Vagina (tissue), 2 donors: ENCODE measurements at regions not wholly inside any gene's neighbourhood (a gene's known extent, or its start where the extent isn't known, plus 50 kb on each side); places are given as distances from the start of the nearest gene placed in this dataset.

Experiments
- DNase-seq, 2 donors: peaks; one replicate each; pipeline ENCODE4 v3.0.0-alpha.2; 2017; ENCODE audit errors: extremely low spot score in 2 of 2
- H3K27ac ChIP-seq: fragments of 200-600 bp; sonication (generic); one replicate; pipeline ENCODE4 v1.5.1; 2019
- H3K27me3 ChIP-seq: fragments of 200-600 bp; sonication (generic); one replicate; pipeline ENCODE4 v1.5.1; 2019
- H3K36me3 ChIP-seq, 2 donors: fragments of 200-600 bp; sonication (generic); one replicate each; pipeline ENCODE4 v1.5.1; 2017 to 2019
- H3K4me1 ChIP-seq: fragments of 200-600 bp; sonication (generic); one replicate; pipeline ENCODE4 v1.5.1; 2019
- H3K4me3 ChIP-seq, 2 donors: fragments of 200-600 bp; sonication (generic); 1 replicate in 1 of 2; 2 replicates in 1 of 2; pipeline ENCODE4 v1.5.1; 2016 to 2019
- H3K9me3 ChIP-seq: fragments of 200-600 bp; sonication (generic); one replicate; pipeline ENCODE4 v1.5.1; 2019
- POLR2A ChIP-seq, 2 donors: fragments of 450-650 bp; IDR thresholded peaks; one replicate each; pipeline ENCODE4 v1.6.1; 2017; ENCODE audit warnings: antibody characterized with exemption in 2 of 2, mild to moderate bottlenecking in 2 of 2, moderate library complexity in 2 of 2
- POLR2AphosphoS5 ChIP-seq, 2 donors: sonication (generic); formaldehyde crosslinking; IDR thresholded peaks; one replicate each; pipeline ENCODE4 v1.9.0; 2017; ENCODE audit warnings: antibody characterized with exemption in 2 of 2, mild to moderate bottlenecking in 2 of 2, low read depth in 1 of 2; ENCODE audit not compliant: insufficient read depth in 1 of 2
- intact Hi-C: fragments of 100-400 bp; cut with DNase I; formaldehyde crosslinking; loops from one replicate; pipeline ENCODE4 v1.15.1; 2023
- TF ChIP-seq, protein P1 (sequence below), 3 experiments: fragments of 450-650 bp in 2 of 3; fragments of 200-600 bp in 1 of 3; sonication (generic) in 1 of 3; IDR thresholded peaks; one replicate each; pipeline ENCODE4 v1.5.1; 2017 to 2019; ENCODE audit warnings: antibody characterized with exemption in 3 of 3, mild to moderate bottlenecking in 2 of 3, moderate library complexity in 2 of 3

DNA sequence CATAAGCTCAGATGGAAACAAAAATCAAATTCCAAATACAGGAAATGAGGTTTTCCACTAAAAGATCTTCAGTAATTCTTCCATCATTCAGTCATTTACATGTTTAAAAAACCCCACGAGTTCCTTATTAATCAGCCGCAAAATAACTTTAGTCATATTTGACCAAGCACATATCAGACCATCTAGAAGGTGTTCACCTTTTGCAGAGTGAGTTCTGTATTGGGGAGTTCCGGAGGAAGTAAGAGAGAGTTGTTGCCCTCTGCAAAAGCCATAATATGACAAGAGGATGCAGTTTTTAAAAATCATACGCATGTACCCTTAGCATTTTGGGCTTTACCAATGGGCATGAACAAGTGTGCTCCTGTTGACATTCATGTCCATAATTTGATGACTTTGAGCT, 61.6 kb downstream of the CCR1 start:
- no peaks in the 10 kb centered on the region for H3K27me3 ChIP-seq
- intact Hi-C loops, result no loop called here
- no peaks in the 10 kb centered on the region for H3K9me3 ChIP-seq
- DNase-seq, result no peak
- H3K36me3 ChIP-seq, result no peaks in the 10 kb centered on the region
- no peak overlapping the region for H3K27ac ChIP-seq
- H3K4me1 ChIP-seq, result no peaks in the 10 kb centered on the region
- TF ChIP-seq POLR2A (IDR thresholded peaks at IDR 0.05) (no peak), POLR2AphosphoS5 (IDR thresholded peaks at IDR 0.05; ENCODE audit: insufficient read depth in 1 of 2, low read depth in 1 of 2) (no peak)
- TF ChIP-seq, protein P1, sequence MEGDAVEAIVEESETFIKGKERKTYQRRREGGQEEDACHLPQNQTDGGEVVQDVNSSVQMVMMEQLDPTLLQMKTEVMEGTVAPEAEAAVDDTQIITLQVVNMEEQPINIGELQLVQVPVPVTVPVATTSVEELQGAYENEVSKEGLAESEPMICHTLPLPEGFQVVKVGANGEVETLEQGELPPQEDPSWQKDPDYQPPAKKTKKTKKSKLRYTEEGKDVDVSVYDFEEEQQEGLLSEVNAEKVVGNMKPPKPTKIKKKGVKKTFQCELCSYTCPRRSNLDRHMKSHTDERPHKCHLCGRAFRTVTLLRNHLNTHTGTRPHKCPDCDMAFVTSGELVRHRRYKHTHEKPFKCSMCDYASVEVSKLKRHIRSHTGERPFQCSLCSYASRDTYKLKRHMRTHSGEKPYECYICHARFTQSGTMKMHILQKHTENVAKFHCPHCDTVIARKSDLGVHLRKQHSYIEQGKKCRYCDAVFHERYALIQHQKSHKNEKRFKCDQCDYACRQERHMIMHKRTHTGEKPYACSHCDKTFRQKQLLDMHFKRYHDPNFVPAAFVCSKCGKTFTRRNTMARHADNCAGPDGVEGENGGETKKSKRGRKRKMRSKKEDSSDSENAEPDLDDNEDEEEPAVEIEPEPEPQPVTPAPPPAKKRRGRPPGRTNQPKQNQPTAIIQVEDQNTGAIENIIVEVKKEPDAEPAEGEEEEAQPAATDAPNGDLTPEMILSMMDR (IDR thresholded peaks at IDR 0.05), result no peak
- H3K4me3 ChIP-seq, result no peak overlapping the region

DNA sequence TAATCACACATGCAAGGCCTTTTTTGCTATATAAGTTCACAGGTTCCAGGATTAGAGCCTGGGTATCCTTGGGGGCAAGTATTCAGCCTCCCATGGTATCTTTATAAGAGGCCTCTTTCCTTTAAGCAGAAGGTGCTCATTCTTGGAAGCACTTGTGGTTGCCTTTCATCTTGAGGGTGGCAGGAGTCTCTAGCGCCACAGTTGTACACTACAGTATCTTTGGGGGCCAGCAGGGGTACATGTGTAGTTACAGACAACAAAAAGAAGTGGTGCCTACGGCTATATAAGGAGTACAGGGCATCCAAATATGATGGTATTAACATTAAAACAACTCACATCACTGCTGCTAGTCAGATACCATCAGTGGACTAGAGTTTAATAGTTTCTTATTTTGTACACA, 62.1 kb downstream of the CCR1 start:
- Histone ChIP-seq H3K27me3 (no peaks in the 10 kb centered on the region), H3K9me3 (no peaks in the 10 kb centered on the region), H3K36me3 (no peaks in the 10 kb centered on the region), H3K27ac (no peak overlapping the region), H3K4me1 (no peaks in the 10 kb centered on the region), H3K4me3 (no peak overlapping the region)
- DNase-seq, result no peak
- TF ChIP-seq POLR2AphosphoS5 (IDR thresholded peaks at IDR 0.05; ENCODE audit: insufficient read depth in 1 of 2, low read depth in 1 of 2) (no peak), POLR2A (IDR thresholded peaks at IDR 0.05) (no peak)
- TF ChIP-seq, protein P1 (IDR thresholded peaks at IDR 0.05), result no peak
- intact Hi-C loops, result no loop called here

DNA sequence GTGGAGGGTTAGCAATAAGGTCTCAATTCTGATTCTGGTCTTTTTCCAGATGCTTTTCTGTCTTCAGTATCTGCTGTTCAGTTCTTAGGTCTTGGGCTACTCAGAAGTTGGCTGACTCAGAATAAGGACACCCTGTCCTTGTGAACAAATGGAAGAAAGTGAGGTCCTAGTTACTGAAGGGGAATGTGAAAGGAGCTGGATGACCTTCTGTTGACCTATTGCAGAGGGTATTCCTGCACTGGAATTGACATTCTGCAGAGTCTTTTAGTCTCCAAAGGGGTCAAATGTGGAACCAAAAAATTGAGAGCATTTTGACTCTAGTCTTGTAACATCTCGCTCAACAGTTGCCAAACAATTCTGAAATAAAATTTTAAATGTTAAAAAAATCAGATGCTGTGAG, 63.0 kb downstream of the CCR1 start:
- H3K4me1 ChIP-seq, result no peaks in the 10 kb centered on the region
- no peaks in the 10 kb centered on the region for H3K36me3 ChIP-seq
- intact Hi-C loops, result no loop called here
- no peak overlapping the region for H3K27ac ChIP-seq
- H3K4me3 ChIP-seq, result no peak overlapping the region
- no peaks in the 10 kb centered on the region for H3K9me3 ChIP-seq
- H3K27me3 ChIP-seq, result no peaks in the 10 kb centered on the region
- no peak for DNase-seq
- no peak for TF ChIP-seq POLR2A (IDR thresholded peaks at IDR 0.05)
- no peak for TF ChIP-seq POLR2AphosphoS5 (IDR thresholded peaks at IDR 0.05; ENCODE audit: insufficient read depth in 1 of 2, low read depth in 1 of 2)

DNA sequence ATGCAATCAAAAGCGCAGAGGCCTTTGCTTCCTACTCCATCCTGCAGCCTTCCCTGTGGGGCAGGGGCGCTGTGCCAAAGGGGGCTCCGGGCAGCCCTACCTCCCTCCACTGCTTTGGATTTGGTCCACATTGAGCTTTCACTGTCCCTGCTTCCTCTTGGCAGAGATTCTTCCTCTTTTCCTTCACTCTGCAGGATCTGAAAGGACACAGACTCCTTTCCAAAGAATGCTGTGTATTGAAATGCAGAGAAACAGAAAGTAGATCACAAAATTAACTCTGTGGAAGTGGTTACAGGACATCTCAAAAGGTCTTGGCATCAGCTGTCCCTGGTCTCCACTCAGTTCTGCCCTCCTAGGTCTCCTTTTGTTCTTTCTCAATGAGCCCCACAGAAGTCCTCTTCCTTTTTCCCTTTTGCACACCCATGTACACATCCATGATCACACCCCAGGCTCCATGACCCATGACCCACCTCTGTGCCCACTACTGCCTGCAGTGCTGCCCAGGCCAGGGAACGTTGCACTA, 64.1 kb downstream of the CCR1 start:
- Histone ChIP-seq H3K27me3 (no peaks in the 10 kb centered on the region), H3K4me1 (no peaks in the 10 kb centered on the region), H3K27ac (no peak overlapping the region), H3K36me3 (no peaks in the 10 kb centered on the region), H3K9me3 (no peaks in the 10 kb centered on the region), H3K4me3 (no peak overlapping the region)
- intact Hi-C loops, result no loop called here
- no peak for TF ChIP-seq POLR2A (IDR thresholded peaks at IDR 0.05)
- TF ChIP-seq, protein P1 (IDR thresholded peaks at IDR 0.05), result no peak
- no peak for TF ChIP-seq POLR2AphosphoS5 (IDR thresholded peaks at IDR 0.05; ENCODE audit: insufficient read depth in 1 of 2, low read depth in 1 of 2)
- no peak for DNase-seq

DNA sequence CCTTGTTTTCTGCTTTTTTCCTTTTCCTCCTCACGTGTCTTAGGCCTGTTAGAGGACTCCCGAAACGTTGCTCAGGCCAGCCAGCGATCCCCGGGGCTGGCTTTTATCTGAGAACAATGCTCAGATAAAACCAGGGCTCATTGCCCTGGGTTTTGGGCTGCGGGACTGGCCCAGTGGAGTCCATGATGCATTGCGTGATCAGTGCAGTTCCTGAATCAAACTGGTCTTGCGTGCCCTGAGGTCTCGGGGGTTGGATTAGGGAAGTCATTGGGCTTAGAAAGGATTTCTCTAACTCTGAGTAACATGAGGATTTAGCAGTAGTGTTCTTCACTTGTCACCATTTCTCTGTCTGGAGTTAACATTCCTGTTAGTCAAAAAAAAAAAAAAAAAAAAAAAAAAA, 66.3 kb downstream of the CCR1 start:
- Histone ChIP-seq H3K4me1 (no peaks in the 10 kb centered on the region), H3K9me3 (no peaks in the 10 kb centered on the region), H3K4me3 (no peak overlapping the region), H3K27me3 (no peaks in the 10 kb centered on the region), H3K36me3 (no peaks in the 10 kb centered on the region), H3K27ac (no peak overlapping the region)
- TF ChIP-seq POLR2AphosphoS5 (IDR thresholded peaks at IDR 0.05; ENCODE audit: insufficient read depth in 1 of 2, low read depth in 1 of 2), result no peak
- TF ChIP-seq POLR2A (IDR thresholded peaks at IDR 0.05), result no peak
- TF ChIP-seq, protein P1 (IDR thresholded peaks at IDR 0.05), result no peak
- no peak for DNase-seq
- intact Hi-C loops, result no loop called here
